A549 (cell line): ENCODE measurements at regions not wholly inside any gene's neighbourhood (a gene's known extent, or its start where the extent isn't known, plus 50 kb on each side); places are given as distances from the start of the nearest gene placed in this dataset.

Source experiments
- BHLHE40 ChIP-seq: IDR thresholded peaks from 2 replicates; pipeline ENCODE4 v1.6.1; 2012; ENCODE audit warnings: low read depth, low read length, inconsistent platforms
- CEBPB ChIP-seq, 2 experiments: fragments of >200 bp in 1 of 2; sonication (Bioruptor Twin) in 1 of 2; formaldehyde crosslinking in 1 of 2; IDR thresholded peaks; 2 replicates each; pipeline ENCODE4 v1.6.1; 2012 to 2016
- CTCF ChIP-seq: fragments of >200 bp; sonication (Bioruptor Twin); formaldehyde crosslinking; IDR thresholded peaks from 3 replicates; pipeline ENCODE4 v1.5.1; 2016
- EHF ChIP-seq: fragments of 250-450 bp; sonication (Bioruptor Pico); IDR thresholded peaks from 2 replicates; pipeline ENCODE4 v1.5.0; 2020; ENCODE audit warnings: mild to moderate bottlenecking
- EHMT2 ChIP-seq: fragments of 200-600 bp; sonication (generic); IDR thresholded peaks from 2 replicates; pipeline ENCODE4 v1.6.1; 2016; ENCODE audit warnings: antibody characterized with exemption, low read depth, mild to moderate bottlenecking, moderate library complexity
- EP300 ChIP-seq, 2 experiments: fragments of >200 bp; sonication (Bioruptor Twin); formaldehyde crosslinking; IDR thresholded peaks; 2 replicates in 1 of 2; 3 replicates in 1 of 2; pipeline ENCODE4 v1.6.1; 2016 to 2017
- ESRRA ChIP-seq: fragments of 150-350 bp; IDR thresholded peaks from 2 replicates; pipeline ENCODE4 v1.6.1; 2014; ENCODE audit warnings: mild to moderate bottlenecking, low read length, borderline replicate concordance
- POLR2A ChIP-seq: IDR thresholded peaks from 2 replicates; pipeline ENCODE4 v1.6.1; 2012; ENCODE audit warnings: mild to moderate bottlenecking, low read length
- ZSCAN20 ChIP-seq: fragments of 250-450 bp; sonication (Bioruptor Pico); IDR thresholded peaks from 2 replicates; pipeline ENCODE4 v1.8.0; 2022; ENCODE audit warnings: mild to moderate bottlenecking, moderate library complexity

GRCh38 chr3:187434524-187434923 is 66.3 kb downstream of the RTP4 start:
- no peak for TF ChIP-seq EHF
- no peak for TF ChIP-seq CTCF
- no peak for TF ChIP-seq EHMT2
- no peak for TF ChIP-seq POLR2A
- no peak for TF ChIP-seq EP300 (IDR thresholded peaks at IDR 0.05)
- TF ChIP-seq ZSCAN20 (CRISPR knock-in tag) = no peak
- no peak for TF ChIP-seq CEBPB (IDR thresholded peaks at IDR 0.05)
- no peak for TF ChIP-seq BHLHE40
- no peak for TF ChIP-seq ESRRA
